GM12878 (cell line): ENCODE measurements at regions not wholly inside any gene's neighbourhood (a gene's known extent, or its start where the extent isn't known, plus 50 kb on each side); places are given as distances from the start of the nearest gene placed in this dataset.

Experiments
- ATAC-seq: fragments of 200-7000 bp; cut with Tn5 transposase; 3 replicates; pipeline ENCODE4 v1.9.1; 2020; ENCODE audit warnings: mild to moderate bottlenecking, moderate library complexity
- BruUV-seq: library from RNA; stranded (reverse); fragments of 400-500 nt; replicated peaks from 2 replicates; lab custom pipeline; 2021; lab: Mats Ljungman, UMichigan
- CTCF ChIA-PET: fragments of 300-600 bp; sonication (Branson Sonifier 250); formaldehyde crosslinking; extraction: SDS; loops from one replicate; lab custom pipeline; 2021; ENCODE audit warnings: inconsistent platforms; lab: Yijun Ruan, JAX
- POLR2A ChIA-PET: fragments of 350-600 bp; formaldehyde crosslinking; extraction: SDS; loops from one replicate; lab custom pipeline; 2021; ENCODE audit warnings: inconsistent platforms; lab: Charles Lee
- RAD21 ChIA-PET: fragments of 300-600 bp; sonication (Branson Sonifier 250); formaldehyde crosslinking; loops from one replicate; lab custom pipeline; 2023; ENCODE audit warnings: antibody characterized with exemption; ENCODE audit not compliant: unreplicated experiment; lab: Charles Lee
- SMC1A ChIA-PET: fragments of 300-600 bp; sonication (Branson Sonifier 250); formaldehyde crosslinking; loops from one replicate; lab custom pipeline; 2023; ENCODE audit not compliant: unreplicated experiment, uncharacterized antibody; lab: Charles Lee
- DNase-seq: peaks from one replicate; pipeline ENCODE4 v3.0.0-alpha.2; 2011; ENCODE audit warnings: low read depth, low spot score
- FAIRE-seq: peaks from 3 replicates; lab custom pipeline; 2011; peaks lifted over from hg19 to GRCh38; lab: Jason Lieb, UNC
- H2AFZ ChIP-seq: 2 replicates; pipeline ENCODE4 v1.6.0; 2011; ENCODE audit warnings: low read depth, low read length, control low read depth; ENCODE audit not compliant: control insufficient read depth
- H3K27ac ChIP-seq: 2 replicates; pipeline ENCODE4 v1.5.1; 2011; ENCODE audit warnings: control low read depth; ENCODE audit not compliant: control insufficient read depth, insufficient read depth
- H3K27me3 ChIP-seq, 2 experiments: replicated peaks in 1 of 2; 2 replicates each; pipeline versions ENCODE4 v1.6.0 to v1.6.1; 2011; ENCODE audit warnings: low read length in 1 of 2; ENCODE audit not compliant: control insufficient read depth in 2 of 2, insufficient read depth in 2 of 2
- H3K36me3 ChIP-seq, 2 experiments: 2 replicates each; pipeline ENCODE4 v1.5.1; 2011; ENCODE audit warnings: low read length in 1 of 2; ENCODE audit not compliant: control insufficient read depth in 2 of 2, insufficient read depth in 2 of 2
- H3K4me1 ChIP-seq: 2 replicates; pipeline ENCODE4 v1.6.1; 2011; ENCODE audit warnings: mild to moderate bottlenecking, low read length, moderate library complexity, mixed read lengths; ENCODE audit not compliant: control insufficient read depth, insufficient read depth
- H3K4me2 ChIP-seq: 2 replicates; pipeline ENCODE4 v1.6.0; 2011; ENCODE audit warnings: control low read depth; ENCODE audit not compliant: control insufficient read depth, insufficient read depth
- H3K4me3 ChIP-seq: fragments of 200-600 bp; sonication (generic); 2 replicates; pipeline ENCODE4 v1.5.1; 2016
- H3K79me2 ChIP-seq: 2 replicates; pipeline ENCODE4 v1.6.0; 2011; ENCODE audit warnings: low read length; ENCODE audit not compliant: control insufficient read depth, insufficient read depth
- H3K9ac ChIP-seq: 2 replicates; pipeline ENCODE4 v1.8.0; 2011; ENCODE audit warnings: low read length, control low read depth, mixed read lengths; ENCODE audit not compliant: control insufficient read depth, insufficient read depth
- H3K9me3 ChIP-seq: replicated peaks from 3 replicates; pipeline ENCODE4 v1.5.1; 2011; ENCODE audit warnings: mild to moderate bottlenecking, low read length; ENCODE audit not compliant: control insufficient read depth, insufficient read depth
- H4K20me1 ChIP-seq: 2 replicates; pipeline ENCODE4 v1.6.0; 2011; ENCODE audit not compliant: control insufficient read depth, insufficient read depth
- BRCA1 ChIP-seq: IDR thresholded peaks from 2 replicates; pipeline ENCODE4 v1.6.1; 2011; ENCODE audit warnings: low read depth, low read length, improper control_type of control experiment
- CHD2 ChIP-seq: IDR thresholded peaks from 2 replicates; pipeline ENCODE4 v1.6.1; 2011; ENCODE audit warnings: low read depth, low read length, improper control_type of control experiment, borderline replicate concordance
- EGR1 ChIP-seq, 2 experiments: IDR thresholded peaks; 1 replicate in 1 of 2; 2 replicates in 1 of 2; pipeline ENCODE4 v1.6.1; 2011 to 2012; ENCODE audit warnings: low read depth in 2 of 2, low read length in 2 of 2, borderline replicate concordance in 1 of 2, mild to moderate bottlenecking in 1 of 2, moderate library complexity in 1 of 2
- NR2C2 ChIP-seq: IDR thresholded peaks from 2 replicates; pipeline ENCODE4 v1.6.1; 2011; ENCODE audit warnings: borderline replicate concordance, low read depth; ENCODE audit not compliant: control insufficient read depth, insufficient read length
- POLR2A ChIP-seq: IDR thresholded peaks from 2 replicates; pipeline ENCODE4 v1.6.1; 2011; ENCODE audit warnings: low read depth, mild to moderate bottlenecking, low read length
- RBBP5 ChIP-seq: fragments of 200-600 bp; sonication (generic); conservative IDR thresholded peaks from 2 replicates; pipeline ENCODE4 v1.6.1; 2016
- TARDBP ChIP-seq: IDR thresholded peaks from 2 replicates; pipeline ENCODE4 v1.6.1; 2016; ENCODE audit warnings: borderline replicate concordance
- ZNF207 ChIP-seq: fragments of 450-650 bp; IDR thresholded peaks from 2 replicates; pipeline ENCODE4 v1.6.1; 2014; ENCODE audit warnings: antibody characterized with exemption, mild to moderate bottlenecking, borderline replicate concordance
- WGBS: methylation state at CpG from one replicate; pipeline ENCODE4 v1.1.6; 2016; ENCODE audit warnings: low lambda C conversion rate; ENCODE audit not compliant: insufficient replicate concordance, insufficient coverage; ENCODE audit errors: missing lambda C conversion rate; 5-methylcytosine and 5-hydroxymethylcytosine counted together
- in situ Hi-C: fragments of 300-500 bp; cut with MboI; formaldehyde crosslinking; loops from 9 replicates; pipeline ENCODE4 v1.14.3; 2018; ENCODE audit warnings: mixed read lengths
- intact Hi-C: fragments of 100-400 bp; cut with micrococcal nuclease; formaldehyde crosslinking; loops from one replicate; pipeline ENCODE4 v1.14.2; 2022; ENCODE audit not compliant: unreplicated experiment
- TF ChIP-seq, protein P1 (sequence below): IDR thresholded peaks from 2 replicates; pipeline ENCODE4 v1.6.1; 2011; ENCODE audit warnings: low read depth, mild to moderate bottlenecking, low read length, moderate library complexity, borderline replicate concordance; ENCODE audit errors: extremely low read depth
- TF ChIP-seq, protein P2 (sequence below): fragments of 150-350 bp; IDR thresholded peaks from 2 replicates; pipeline ENCODE4 v1.6.1; 2016; ENCODE audit warnings: low read depth, low read length
- TF ChIP-seq, protein P3 (sequence below): fragments of 450-650 bp; IDR thresholded peaks from 2 replicates; pipeline ENCODE4 v1.6.1; 2017; ENCODE audit warnings: mild to moderate bottlenecking, moderate library complexity

DNA sequence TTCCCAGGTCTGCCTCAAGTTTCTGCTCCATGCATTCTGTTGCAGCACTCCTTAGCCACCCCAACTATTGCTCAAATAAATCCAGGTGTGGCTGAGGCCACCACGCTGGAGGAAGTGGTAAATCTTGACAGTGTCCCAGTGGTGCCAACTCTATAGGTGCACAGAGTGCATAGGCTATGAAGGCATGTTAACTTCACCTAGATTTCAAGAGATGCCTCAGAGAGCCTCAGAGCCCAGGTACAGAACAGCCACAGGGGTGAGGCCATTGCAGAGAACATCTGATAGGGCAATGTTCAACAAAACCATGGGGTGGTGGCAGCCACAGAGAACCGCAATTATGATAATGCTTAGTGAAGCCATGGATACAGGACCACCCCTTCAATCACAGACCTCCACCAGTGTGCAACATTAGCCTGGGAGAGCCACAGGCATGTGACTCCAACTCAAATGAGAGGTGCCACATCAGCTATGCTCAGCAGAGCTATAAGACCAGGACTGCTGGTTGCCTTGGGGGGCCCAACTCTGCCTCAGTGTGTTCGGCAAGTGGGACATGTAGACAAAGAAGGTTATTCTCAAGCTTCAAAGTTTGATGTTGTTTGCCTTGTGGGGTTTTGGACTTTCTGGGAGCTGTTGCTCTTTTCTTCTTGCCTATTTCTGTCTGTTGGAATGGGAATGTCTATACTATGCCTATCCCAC, 468.7 kb downstream of the ANKRD50 start:
- SMC1A ChIA-PET: no interaction called here
- POLR2A ChIA-PET: no interaction called here
- intact Hi-C loops: no loop called here
- Histone ChIP-seq H3K79me2 (no peaks in the 10 kb centered on the region), H4K20me1 (no peaks in the 10 kb centered on the region), H3K36me3 (no peaks in the 10 kb centered on the region), H3K9ac (no peak overlapping the region), H2AFZ (no peak overlapping the region), H3K4me3 (no peak overlapping the region), H3K4me2 (no peak overlapping the region), H3K9me3 (no peaks in the 10 kb centered on the region), H3K27me3 (no peaks in the 10 kb centered on the region), H3K4me1 (no peaks in the 10 kb centered on the region), H3K27ac (no peak overlapping the region)
- RAD21 ChIA-PET: no interaction called here
- in situ Hi-C loops: no loop called here
- DNase-seq: no peak
- WGBS: 33% methylated on average over 3 of the region's 3 CpGs
- no peak for ATAC-seq
- BruUV-seq: no TSS peak
- TF ChIP-seq, protein P1, sequence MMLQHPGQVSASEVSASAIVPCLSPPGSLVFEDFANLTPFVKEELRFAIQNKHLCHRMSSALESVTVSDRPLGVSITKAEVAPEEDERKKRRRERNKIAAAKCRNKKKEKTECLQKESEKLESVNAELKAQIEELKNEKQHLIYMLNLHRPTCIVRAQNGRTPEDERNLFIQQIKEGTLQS: no peak
- TF ChIP-seq RBBP5: no peak
- no peak for TF ChIP-seq ZNF207
- no peak for TF ChIP-seq TARDBP
- TF ChIP-seq BRCA1: no peak
- TF ChIP-seq, protein P2, sequence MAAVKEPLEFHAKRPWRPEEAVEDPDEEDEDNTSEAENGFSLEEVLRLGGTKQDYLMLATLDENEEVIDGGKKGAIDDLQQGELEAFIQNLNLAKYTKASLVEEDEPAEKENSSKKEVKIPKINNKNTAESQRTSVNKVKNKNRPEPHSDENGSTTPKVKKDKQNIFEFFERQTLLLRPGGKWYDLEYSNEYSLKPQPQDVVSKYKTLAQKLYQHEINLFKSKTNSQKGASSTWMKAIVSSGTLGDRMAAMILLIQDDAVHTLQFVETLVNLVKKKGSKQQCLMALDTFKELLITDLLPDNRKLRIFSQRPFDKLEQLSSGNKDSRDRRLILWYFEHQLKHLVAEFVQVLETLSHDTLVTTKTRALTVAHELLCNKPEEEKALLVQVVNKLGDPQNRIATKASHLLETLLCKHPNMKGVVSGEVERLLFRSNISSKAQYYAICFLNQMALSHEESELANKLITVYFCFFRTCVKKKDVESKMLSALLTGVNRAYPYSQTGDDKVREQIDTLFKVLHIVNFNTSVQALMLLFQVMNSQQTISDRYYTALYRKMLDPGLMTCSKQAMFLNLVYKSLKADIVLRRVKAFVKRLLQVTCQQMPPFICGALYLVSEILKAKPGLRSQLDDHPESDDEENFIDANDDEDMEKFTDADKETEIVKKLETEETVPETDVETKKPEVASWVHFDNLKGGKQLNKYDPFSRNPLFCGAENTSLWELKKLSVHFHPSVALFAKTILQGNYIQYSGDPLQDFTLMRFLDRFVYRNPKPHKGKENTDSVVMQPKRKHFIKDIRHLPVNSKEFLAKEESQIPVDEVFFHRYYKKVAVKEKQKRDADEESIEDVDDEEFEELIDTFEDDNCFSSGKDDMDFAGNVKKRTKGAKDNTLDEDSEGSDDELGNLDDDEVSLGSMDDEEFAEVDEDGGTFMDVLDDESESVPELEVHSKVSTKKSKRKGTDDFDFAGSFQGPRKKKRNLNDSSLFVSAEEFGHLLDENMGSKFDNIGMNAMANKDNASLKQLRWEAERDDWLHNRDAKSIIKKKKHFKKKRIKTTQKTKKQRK: no peak
- TF ChIP-seq EGR1 (IDR thresholded peaks at IDR 0.05; ENCODE audit: borderline replicate concordance in 1 of 2, low read depth in 2 of 2, low read length in 2 of 2): no peak
- no peak for TF ChIP-seq POLR2A
- TF ChIP-seq, protein P3, sequence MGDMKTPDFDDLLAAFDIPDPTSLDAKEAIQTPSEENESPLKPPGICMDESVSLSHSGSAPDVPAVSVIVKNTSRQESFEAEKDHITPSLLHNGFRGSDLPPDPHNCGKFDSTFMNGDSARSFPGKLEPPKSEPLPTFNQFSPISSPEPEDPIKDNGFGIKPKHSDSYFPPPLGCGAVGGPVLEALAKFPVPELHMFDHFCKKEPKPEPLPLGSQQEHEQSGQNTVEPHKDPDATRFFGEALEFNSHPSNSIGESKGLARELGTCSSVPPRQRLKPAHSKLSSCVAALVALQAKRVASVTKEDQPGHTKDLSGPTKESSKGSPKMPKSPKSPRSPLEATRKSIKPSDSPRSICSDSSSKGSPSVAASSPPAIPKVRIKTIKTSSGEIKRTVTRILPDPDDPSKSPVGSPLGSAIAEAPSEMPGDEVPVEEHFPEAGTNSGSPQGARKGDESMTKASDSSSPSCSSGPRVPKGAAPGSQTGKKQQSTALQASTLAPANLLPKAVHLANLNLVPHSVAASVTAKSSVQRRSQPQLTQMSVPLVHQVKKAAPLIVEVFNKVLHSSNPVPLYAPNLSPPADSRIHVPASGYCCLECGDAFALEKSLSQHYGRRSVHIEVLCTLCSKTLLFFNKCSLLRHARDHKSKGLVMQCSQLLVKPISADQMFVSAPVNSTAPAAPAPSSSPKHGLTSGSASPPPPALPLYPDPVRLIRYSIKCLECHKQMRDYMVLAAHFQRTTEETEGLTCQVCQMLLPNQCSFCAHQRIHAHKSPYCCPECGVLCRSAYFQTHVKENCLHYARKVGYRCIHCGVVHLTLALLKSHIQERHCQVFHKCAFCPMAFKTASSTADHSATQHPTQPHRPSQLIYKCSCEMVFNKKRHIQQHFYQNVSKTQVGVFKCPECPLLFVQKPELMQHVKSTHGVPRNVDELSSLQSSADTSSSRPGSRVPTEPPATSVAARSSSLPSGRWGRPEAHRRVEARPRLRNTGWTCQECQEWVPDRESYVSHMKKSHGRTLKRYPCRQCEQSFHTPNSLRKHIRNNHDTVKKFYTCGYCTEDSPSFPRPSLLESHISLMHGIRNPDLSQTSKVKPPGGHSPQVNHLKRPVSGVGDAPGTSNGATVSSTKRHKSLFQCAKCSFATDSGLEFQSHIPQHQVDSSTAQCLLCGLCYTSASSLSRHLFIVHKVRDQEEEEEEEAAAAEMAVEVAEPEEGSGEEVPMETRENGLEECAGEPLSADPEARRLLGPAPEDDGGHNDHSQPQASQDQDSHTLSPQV: no peak
- no peak for TF ChIP-seq CHD2
- TF ChIP-seq NR2C2: no peak
- no peak for FAIRE-seq
- CTCF ChIA-PET: no interaction called here
